Skeletal muscle tissue (tissue), 3 donors: ENCODE measurements at regions not wholly inside any gene's neighbourhood (a gene's known extent, or its start where the extent isn't known, plus 50 kb on each side); places are given as distances from the start of the nearest gene placed in this dataset.
"Not testable (repeated sequence)": the region's sequence is repeated elsewhere in the genome, so short reads cannot be mapped to it uniquely, and the experiment has no call there.

Experiments used
- H3K27ac ChIP-seq: one replicate; pipeline ENCODE4 v1.7.0; 2013; ENCODE audit warnings: mild to moderate bottlenecking, low read depth, low read length, inconsistent platforms
- H3K27me3 ChIP-seq, 3 donors: one replicate each; pipeline ENCODE4 v1.7.0; 2013; ENCODE audit warnings: low read length in 3 of 3; ENCODE audit not compliant: control insufficient read depth in 3 of 3, insufficient read depth in 3 of 3
- H3K36me3 ChIP-seq, 3 donors: one replicate each; pipeline ENCODE4 v1.7.0; 2013; ENCODE audit warnings: low read length in 3 of 3; ENCODE audit not compliant: control insufficient read depth in 3 of 3, insufficient read depth in 3 of 3
- H3K4me1 ChIP-seq, 3 donors: one replicate each; pipeline ENCODE4 v1.7.0; 2013; ENCODE audit warnings: low read length in 3 of 3, mild to moderate bottlenecking in 3 of 3; ENCODE audit not compliant: control insufficient read depth in 3 of 3, insufficient read depth in 3 of 3
- H3K4me3 ChIP-seq, 3 donors: one replicate each; pipeline ENCODE4 v1.7.0; 2013; ENCODE audit warnings: low read length in 3 of 3
- H3K9ac ChIP-seq, 3 donors: one replicate each; pipeline ENCODE4 v1.7.0; 2013; ENCODE audit warnings: low read length in 3 of 3, mild to moderate bottlenecking in 3 of 3, moderate library complexity in 2 of 3, low read depth in 1 of 3
- H3K9me3 ChIP-seq, 3 donors: one replicate each; pipeline ENCODE4 v1.7.0; 2013; ENCODE audit warnings: low read length in 3 of 3; ENCODE audit not compliant: control insufficient read depth in 3 of 3
- donor health status: Osteomylitis.

GRCh38 chr6:125631165-125631564 is 118.3 kb upstream of the HEY2 start:
- Histone ChIP-seq H3K4me3 (no peak overlapping the region), H3K27ac (no peak overlapping the region), H3K36me3 (no peaks in the 10 kb centered on the region), H3K4me1 (no peaks in the 10 kb centered on the region), H3K9me3 (no peaks in the 10 kb centered on the region), H3K27me3 (no peaks in the 10 kb centered on the region), H3K9ac (no peak overlapping the region)

GRCh38 chr6:125636011-125636410 is 113.4 kb upstream of the HEY2 start:
- not testable (repeated sequence) for H3K9ac ChIP-seq, H3K9me3 ChIP-seq, H3K4me3 ChIP-seq, H3K27ac ChIP-seq, H3K27me3 ChIP-seq, H3K36me3 ChIP-seq
- H3K4me1 ChIP-seq: peaks cover 0 to 15% (median 4%) of the 10 kb centered on the region in 3 donors

GRCh38 chr6:125636671-125637070 is 112.8 kb upstream of the HEY2 start:
- Histone ChIP-seq H3K9me3 (no peaks in the 10 kb centered on the region), H3K4me1 (peaks cover 0 to 15% (median 4%) of the 10 kb centered on the region in 3 donors), H3K9ac (no peak overlapping the region)

GRCh38 chr6:125637207-125637606 is 112.2 kb upstream of the HEY2 start:
- no peak overlapping the region for H3K27ac ChIP-seq
- H3K4me1 ChIP-seq: peaks cover 0 to 15% (median 4%) of the 10 kb centered on the region in 3 donors
- H3K36me3 ChIP-seq: no peaks in the 10 kb centered on the region
- no peaks in the 10 kb centered on the region for H3K27me3 ChIP-seq
- no peak overlapping the region for H3K9ac ChIP-seq
- no peaks in the 10 kb centered on the region for H3K9me3 ChIP-seq
- H3K4me3 ChIP-seq: no peak overlapping the region

More at GRCh38 chr6:125636671-125637070, 112.8 kb upstream of the HEY2 start:
- Histone ChIP-seq H3K4me3 (no peak overlapping the region), H3K36me3 (no peaks in the 10 kb centered on the region), H3K27me3 (no peaks in the 10 kb centered on the region), H3K27ac (no peak overlapping the region)

GRCh38 chr6:125639466-125640020 is 109.9 kb upstream of the HEY2 start:
- H3K36me3 ChIP-seq: no peaks in the 10 kb centered on the region
- H3K9ac ChIP-seq: no peak overlapping the region
- no peaks in the 10 kb centered on the region for H3K27me3 ChIP-seq
- H3K4me1 ChIP-seq: peaks cover 0 to 15% (median 4%) of the 10 kb centered on the region in 3 donors
- H3K9me3 ChIP-seq: no peaks in the 10 kb centered on the region
- no peak overlapping the region for H3K4me3 ChIP-seq
- H3K27ac ChIP-seq: no peak overlapping the region

GRCh38 chr6:125640441-125641150 is 108.8 kb upstream of the HEY2 start:
- Histone ChIP-seq H3K36me3 (no peaks in the 10 kb centered on the region), H3K9me3 (no peaks in the 10 kb centered on the region), H3K4me1 (peaks cover 0 to 15% (median 4%) of the 10 kb centered on the region in 3 donors), H3K9ac (no peak overlapping the region), H3K4me3 (no peak overlapping the region), H3K27me3 (no peaks in the 10 kb centered on the region), H3K27ac (no peak overlapping the region)

GRCh38 chr6:125643967-125644661 is 105.3 kb upstream of the HEY2 start:
- H3K36me3 ChIP-seq, H3K27me3 ChIP-seq, H3K9me3 ChIP-seq, H3K4me3 ChIP-seq, H3K27ac ChIP-seq, H3K9ac ChIP-seq: not testable (repeated sequence)
- peaks cover 0 to 12% (median 4%) of the 10 kb centered on the region in 3 donors for H3K4me1 ChIP-seq

GRCh38 chr6:125647391-125647790 is 102.0 kb upstream of the HEY2 start:
- Histone ChIP-seq H3K4me1 (no peaks in the 10 kb centered on the region), H3K4me3 (no peak overlapping the region), H3K9me3 (no peaks in the 10 kb centered on the region), H3K36me3 (no peaks in the 10 kb centered on the region), H3K27me3 (no peaks in the 10 kb centered on the region), H3K9ac (no peak overlapping the region), H3K27ac (no peak overlapping the region)

GRCh38 chr6:125653752-125654151 is 95.7 kb upstream of the HEY2 start:
- H3K9me3 ChIP-seq, H3K4me1 ChIP-seq, H3K9ac ChIP-seq, H3K36me3 ChIP-seq, H3K27ac ChIP-seq, H3K27me3 ChIP-seq, H3K4me3 ChIP-seq: not testable (repeated sequence)

GRCh38 chr6:125655511-125655910 is 93.9 kb upstream of the HEY2 start:
- Histone ChIP-seq H3K36me3 (no peaks in the 10 kb centered on the region), H3K4me3 (no peak overlapping the region), H3K9ac (no peak overlapping the region), H3K4me1 (peaks cover 0 to 7% (median 5%) of the 10 kb centered on the region in 3 donors), H3K27ac (no peak overlapping the region), H3K27me3 (no peaks in the 10 kb centered on the region), H3K9me3 (no peaks in the 10 kb centered on the region)
